Activated T-cell treated with anti-CD3 and anti-CD28 coated beads, Interleukin-2, amount 50 U/mL, for 24 hours (primary cell): ENCODE measurements at regions not wholly inside any gene's neighbourhood (a gene's known extent, or its start where the extent isn't known, plus 50 kb on each side); places are given as distances from the start of the nearest gene placed in this dataset.

Experiments
- DNase-seq: peaks from one replicate; pipeline ENCODE4 v3.0.0-alpha.2; 2020
- H3K27ac Mint-ChIP-seq: 2 replicates; pipeline ENCODE4 v1.8.0; 2020; ENCODE audit warnings: mild to moderate bottlenecking, mixed read lengths
- H3K27me3 Mint-ChIP-seq: 2 replicates; pipeline ENCODE4 v1.8.0; 2020; ENCODE audit warnings: mixed read lengths
- H3K36me3 Mint-ChIP-seq: 2 replicates; pipeline ENCODE4 v1.8.0; 2020; ENCODE audit warnings: low read depth, mixed read lengths
- H3K4me1 Mint-ChIP-seq: 2 replicates; pipeline ENCODE4 v1.8.0; 2020; ENCODE audit warnings: low read depth, mixed read lengths
- H3K4me3 Mint-ChIP-seq: 2 replicates; pipeline ENCODE4 v1.8.0; 2020; ENCODE audit warnings: mild to moderate bottlenecking, moderate library complexity, mixed read lengths
- H3K9me3 Mint-ChIP-seq: 2 replicates; pipeline ENCODE4 v1.8.0; 2020; ENCODE audit warnings: mixed read lengths

DNA sequence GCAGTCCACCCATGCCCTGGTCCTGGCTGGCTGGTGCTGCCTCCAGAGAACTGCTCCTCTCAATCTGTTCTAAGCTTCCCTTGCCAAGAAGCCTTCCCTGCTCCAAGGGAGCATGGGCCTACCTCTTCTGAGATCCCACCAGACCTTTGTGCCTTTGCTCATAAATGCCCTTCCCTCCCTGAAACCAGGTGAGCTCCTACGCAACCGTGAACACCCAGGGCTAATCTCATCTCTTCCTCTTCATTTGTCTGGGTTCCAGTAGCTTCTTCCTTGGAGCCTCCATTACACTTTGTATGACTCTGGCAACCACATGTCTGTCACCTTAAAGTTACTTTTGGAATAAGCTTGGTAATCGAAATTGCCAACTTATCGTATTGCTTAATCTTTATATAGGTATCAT is 270.6 kb downstream of the PBX3 start:
- no peaks in the 10 kb centered on the region for H3K9me3 Mint-ChIP-seq
- DNase-seq, result no peak
- H3K27me3 Mint-ChIP-seq, result peaks cover 4% of the 10 kb centered on the region
- no peaks in the 10 kb centered on the region for H3K4me1 Mint-ChIP-seq
- no peaks in the 10 kb centered on the region for H3K36me3 Mint-ChIP-seq
- H3K4me3 Mint-ChIP-seq, result no peak overlapping the region
- H3K27ac Mint-ChIP-seq, result no peak overlapping the region

DNA sequence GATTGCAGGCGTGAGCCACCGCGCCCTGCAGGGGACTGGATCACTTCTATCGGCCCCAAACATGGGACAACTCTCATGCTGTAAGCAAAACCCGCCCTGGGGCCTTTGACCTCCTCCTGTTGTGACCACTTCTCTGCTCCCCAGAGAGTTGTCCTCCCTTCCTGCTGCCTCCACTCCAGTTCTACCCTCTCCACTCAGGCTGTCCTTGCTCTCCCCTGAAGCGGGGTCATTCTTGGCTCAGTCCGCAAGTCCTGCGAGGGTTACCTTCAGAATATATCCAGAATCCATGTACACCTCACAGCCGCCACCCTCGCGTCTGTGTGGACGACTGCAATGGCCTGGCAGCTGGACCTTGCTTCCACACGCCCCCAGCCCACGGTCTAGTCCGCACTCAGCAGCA is 273.7 kb downstream of the PBX3 start:
- no peak overlapping the region for H3K4me3 Mint-ChIP-seq
- H3K27me3 Mint-ChIP-seq, result peaks cover 4% of the 10 kb centered on the region
- no peaks in the 10 kb centered on the region for H3K9me3 Mint-ChIP-seq
- no peak for DNase-seq
- H3K4me1 Mint-ChIP-seq, result no peaks in the 10 kb centered on the region
- no peak overlapping the region for H3K27ac Mint-ChIP-seq
- H3K36me3 Mint-ChIP-seq, result no peaks in the 10 kb centered on the region

DNA sequence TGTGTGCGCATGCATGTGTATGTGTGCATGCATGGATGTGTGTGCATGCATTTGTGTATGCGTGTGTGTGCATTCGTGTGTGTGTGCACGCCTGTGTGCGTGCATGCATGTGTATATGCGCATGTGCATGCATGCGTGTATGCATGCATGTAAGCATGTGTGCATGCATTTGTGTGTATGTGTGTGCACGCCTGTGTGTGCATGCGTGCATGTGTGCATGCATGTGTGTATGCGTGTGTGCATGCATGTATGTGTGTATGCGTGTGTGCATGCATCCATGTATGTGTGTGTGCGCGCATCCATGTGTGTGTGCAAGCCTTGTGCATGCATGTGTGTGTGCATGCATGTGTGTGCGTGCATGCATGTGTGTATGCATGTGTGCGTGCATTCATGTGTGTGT is 276.8 kb downstream of the PBX3 start:
- H3K27me3 Mint-ChIP-seq, result peaks cover 4% of the 10 kb centered on the region
- no peak overlapping the region for H3K27ac Mint-ChIP-seq
- no peak overlapping the region for H3K4me3 Mint-ChIP-seq
- no peak for DNase-seq
- no peaks in the 10 kb centered on the region for H3K4me1 Mint-ChIP-seq
- H3K36me3 Mint-ChIP-seq, result no peaks in the 10 kb centered on the region
- no peaks in the 10 kb centered on the region for H3K9me3 Mint-ChIP-seq

DNA sequence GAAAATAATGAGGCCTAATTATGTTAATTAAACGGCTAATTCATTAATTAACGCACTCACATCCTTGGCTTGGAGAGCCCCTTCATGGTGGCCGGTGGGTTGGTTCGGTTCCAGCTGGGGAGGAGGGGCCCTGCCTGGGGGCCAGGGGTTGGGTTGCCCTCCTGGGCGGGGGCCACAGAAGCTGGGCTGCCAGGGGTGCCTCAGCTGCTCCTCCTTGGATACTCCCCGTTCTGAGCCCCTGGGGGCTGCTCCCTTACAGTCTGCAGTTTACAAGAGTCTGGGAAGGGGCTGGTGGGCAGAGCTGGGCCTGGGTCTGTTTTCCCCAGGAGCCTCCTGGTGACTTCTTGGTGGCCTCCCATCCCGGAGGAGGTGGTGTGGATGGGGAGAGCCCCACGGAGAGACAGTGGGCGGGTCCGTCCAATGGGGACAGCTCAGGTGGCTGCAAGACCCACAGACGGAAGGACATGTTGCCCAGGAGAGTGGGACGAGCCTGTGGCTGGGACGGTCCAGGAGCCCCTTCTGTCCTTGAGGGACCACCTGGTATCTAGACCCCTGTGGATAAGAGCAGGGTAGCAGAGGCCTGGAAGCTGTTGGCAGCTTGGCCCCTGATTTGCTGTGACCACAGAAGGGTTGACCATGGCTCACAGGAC is 277.5 kb downstream of the PBX3 start:
- H3K4me1 Mint-ChIP-seq, result no peaks in the 10 kb centered on the region
- no peaks in the 10 kb centered on the region for H3K36me3 Mint-ChIP-seq

DNA sequence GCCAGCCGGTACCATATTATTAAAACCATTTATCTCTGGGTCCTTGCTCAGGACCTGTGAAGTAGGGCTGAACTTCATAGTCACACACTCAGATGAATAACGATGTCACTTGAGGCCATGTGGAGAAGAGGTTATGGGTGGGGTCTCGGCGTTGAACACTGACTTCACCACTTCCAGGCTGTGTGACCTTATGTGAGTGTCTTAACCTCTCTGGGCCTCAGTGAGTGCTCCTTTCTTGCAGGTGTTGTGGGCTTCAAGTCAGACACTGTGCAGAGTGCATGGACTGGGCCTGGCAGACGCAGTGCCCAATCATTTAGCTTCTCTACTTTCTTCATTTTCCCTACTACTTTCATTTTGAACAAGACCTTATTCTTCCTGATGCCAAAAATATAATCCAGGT is 278.8 kb downstream of the PBX3 start:
- no peak for DNase-seq
- Mint-ChIP-seq H3K27me3 (peaks cover 1% of the 10 kb centered on the region), H3K36me3 (no peaks in the 10 kb centered on the region), H3K9me3 (no peaks in the 10 kb centered on the region), H3K4me1 (no peaks in the 10 kb centered on the region), H3K4me3 (no peak overlapping the region), H3K27ac (no peak overlapping the region)

More for the DNA sequence above, 277.5 kb downstream of the PBX3 start:
- DNase-seq, result no peak
- Mint-ChIP-seq H3K27ac (no peak overlapping the region), H3K4me3 (no peak overlapping the region), H3K9me3 (no peaks in the 10 kb centered on the region), H3K27me3 (peaks cover 4% of the 10 kb centered on the region)

DNA sequence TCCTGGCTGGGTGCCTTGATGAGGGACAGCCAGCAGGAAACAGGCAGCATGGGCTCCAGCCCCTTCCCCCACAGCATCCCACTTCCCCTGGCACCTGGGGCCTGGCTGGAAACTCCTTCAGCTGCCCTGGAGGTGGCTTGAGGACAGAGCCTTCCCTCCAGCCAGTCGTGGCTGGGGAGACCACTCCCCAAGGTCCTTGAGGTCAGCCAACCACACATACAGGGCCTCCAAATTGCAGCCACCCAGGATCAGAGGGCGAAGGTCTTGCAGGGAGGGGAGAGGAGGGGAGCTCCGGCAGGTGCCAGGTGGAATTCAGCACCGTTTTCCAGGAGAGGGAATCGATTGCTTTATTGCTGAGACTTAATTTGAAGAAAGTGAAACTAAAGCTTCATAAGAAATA is 280.4 kb downstream of the PBX3 start:
- Mint-ChIP-seq H3K9me3 (no peaks in the 10 kb centered on the region), H3K4me1 (no peaks in the 10 kb centered on the region), H3K27ac (no peak overlapping the region), H3K36me3 (no peaks in the 10 kb centered on the region), H3K27me3 (peaks cover 9% of the 10 kb centered on the region), H3K4me3 (no peak overlapping the region)
- no peak for DNase-seq

DNA sequence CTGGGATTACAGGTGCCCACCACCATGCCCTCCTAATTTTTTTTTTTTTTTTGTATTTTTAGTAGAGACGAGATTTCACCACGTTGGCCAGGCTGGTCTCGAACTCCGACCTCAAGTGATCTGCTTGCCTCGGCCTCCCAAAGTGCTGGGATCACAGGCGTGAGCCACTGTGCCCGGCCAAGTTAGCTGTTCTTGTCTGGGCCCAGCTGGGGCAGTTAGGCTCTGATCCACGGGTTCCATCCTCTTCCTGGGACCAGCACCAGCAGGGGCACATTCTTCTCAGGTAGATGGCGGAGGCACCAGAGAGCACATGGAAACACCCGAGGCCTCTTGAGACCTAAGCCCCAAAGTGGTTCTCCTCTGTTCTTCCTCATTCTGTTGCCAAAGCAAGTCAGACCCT is 281.6 kb downstream of the PBX3 start:
- Mint-ChIP-seq H3K4me1 (no peaks in the 10 kb centered on the region), H3K27me3 (peaks cover 17% of the 10 kb centered on the region), H3K9me3 (no peaks in the 10 kb centered on the region), H3K36me3 (no peaks in the 10 kb centered on the region), H3K4me3 (no peak overlapping the region), H3K27ac (no peak overlapping the region)
- DNase-seq, result no peak

DNA sequence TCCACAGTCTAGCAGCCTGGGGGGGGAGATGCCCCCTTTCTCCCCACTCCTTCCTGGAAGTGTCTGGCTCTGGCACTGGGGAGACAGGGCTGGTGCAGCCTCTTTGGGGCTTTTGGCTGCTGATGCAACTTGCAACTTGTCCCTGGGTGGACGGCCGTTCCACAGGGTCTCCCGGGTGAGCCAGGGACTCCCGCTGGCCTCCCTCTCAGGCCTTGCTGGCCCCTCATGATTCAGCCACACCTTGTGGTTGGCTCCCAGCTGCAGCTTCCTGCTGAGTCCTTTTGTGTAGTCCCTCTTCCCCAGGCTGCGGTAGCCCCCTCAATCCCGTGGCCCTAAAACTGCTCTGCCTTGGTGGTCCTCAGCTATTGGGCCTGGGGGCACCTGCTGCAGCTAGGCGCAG is 283.5 kb downstream of the PBX3 start:
- no peak for DNase-seq
- Mint-ChIP-seq H3K27me3 (peaks cover 31% of the 10 kb centered on the region), H3K27ac (no peak overlapping the region), H3K4me3 (no peak overlapping the region), H3K9me3 (no peaks in the 10 kb centered on the region), H3K4me1 (no peaks in the 10 kb centered on the region), H3K36me3 (no peaks in the 10 kb centered on the region)

DNA sequence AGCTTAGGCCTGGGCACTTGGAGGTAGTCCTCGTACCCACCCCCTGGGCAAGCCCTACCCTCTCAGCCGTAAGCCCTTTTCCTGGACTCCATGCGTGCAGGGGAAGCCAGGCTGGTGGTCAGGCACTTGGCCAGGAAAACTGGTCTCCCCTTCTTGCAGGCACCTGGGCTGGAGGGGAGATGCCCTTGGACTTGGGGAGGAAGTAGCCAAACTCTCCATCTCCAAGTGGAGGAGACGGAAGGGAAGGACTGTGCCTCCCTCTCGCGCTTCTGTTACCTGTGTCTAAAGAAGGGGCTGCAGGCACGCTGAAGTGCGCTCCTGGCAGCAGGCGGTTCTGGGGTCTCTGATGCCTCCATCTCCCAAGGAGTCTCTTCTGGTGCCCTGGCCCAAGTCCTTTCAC is 283.9 kb downstream of the PBX3 start:
- no peaks in the 10 kb centered on the region for H3K4me1 Mint-ChIP-seq
- no peaks in the 10 kb centered on the region for H3K36me3 Mint-ChIP-seq
- no peak for DNase-seq
- no peak overlapping the region for H3K4me3 Mint-ChIP-seq
- no peak overlapping the region for H3K27ac Mint-ChIP-seq
- H3K9me3 Mint-ChIP-seq, result no peaks in the 10 kb centered on the region
- peaks cover 34% of the 10 kb centered on the region for H3K27me3 Mint-ChIP-seq

DNA sequence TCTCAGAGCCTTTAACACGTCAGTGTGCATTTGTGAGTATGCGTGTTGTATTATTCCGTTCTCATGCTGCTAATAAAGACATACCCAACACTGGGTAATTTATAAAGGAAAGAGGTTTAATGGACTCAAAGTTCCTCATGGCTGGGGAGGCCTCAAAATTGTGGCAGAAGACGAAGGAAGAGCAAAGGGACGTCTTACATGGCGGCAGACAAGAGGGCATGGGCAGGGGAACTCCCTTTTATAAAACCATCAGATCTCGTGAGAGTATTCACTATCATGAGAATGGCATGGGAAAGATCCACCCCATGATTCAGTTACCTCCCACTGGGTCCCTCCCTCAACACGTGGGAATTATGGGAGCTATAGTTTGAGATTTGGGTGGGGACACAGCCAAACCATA is 285.0 kb downstream of the PBX3 start:
- DNase-seq, result no peak
- no peaks in the 10 kb centered on the region for H3K4me1 Mint-ChIP-seq
- H3K9me3 Mint-ChIP-seq, result no peaks in the 10 kb centered on the region
- H3K27ac Mint-ChIP-seq, result no peak overlapping the region
- no peaks in the 10 kb centered on the region for H3K36me3 Mint-ChIP-seq
- peaks cover 42% of the 10 kb centered on the region for H3K27me3 Mint-ChIP-seq
- no peak overlapping the region for H3K4me3 Mint-ChIP-seq

DNA sequence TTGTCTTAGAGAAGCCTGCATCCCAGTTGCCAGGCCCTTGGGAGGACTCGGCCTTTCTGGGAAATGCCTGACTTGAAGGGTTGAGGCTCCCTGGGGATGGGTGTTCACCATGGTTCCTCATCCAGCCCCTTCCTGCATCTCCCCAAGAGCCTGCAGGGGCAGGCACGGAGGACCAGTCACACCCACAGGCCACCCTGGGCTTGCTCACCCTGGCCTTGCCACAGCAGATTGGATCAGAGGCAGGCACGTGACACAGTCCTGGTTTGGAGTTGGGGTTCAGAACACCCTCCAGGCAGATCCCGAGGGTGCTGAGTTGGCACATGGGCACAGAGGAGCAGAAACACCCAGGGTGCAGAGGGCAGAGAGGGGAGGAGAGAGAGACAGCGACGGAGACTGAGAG is 286.1 kb downstream of the PBX3 start:
- Mint-ChIP-seq H3K4me3 (no peak overlapping the region), H3K27me3 (peaks cover 44% of the 10 kb centered on the region), H3K27ac (no peak overlapping the region), H3K4me1 (no peaks in the 10 kb centered on the region), H3K9me3 (no peaks in the 10 kb centered on the region), H3K36me3 (no peaks in the 10 kb centered on the region)
- no peak for DNase-seq

DNA sequence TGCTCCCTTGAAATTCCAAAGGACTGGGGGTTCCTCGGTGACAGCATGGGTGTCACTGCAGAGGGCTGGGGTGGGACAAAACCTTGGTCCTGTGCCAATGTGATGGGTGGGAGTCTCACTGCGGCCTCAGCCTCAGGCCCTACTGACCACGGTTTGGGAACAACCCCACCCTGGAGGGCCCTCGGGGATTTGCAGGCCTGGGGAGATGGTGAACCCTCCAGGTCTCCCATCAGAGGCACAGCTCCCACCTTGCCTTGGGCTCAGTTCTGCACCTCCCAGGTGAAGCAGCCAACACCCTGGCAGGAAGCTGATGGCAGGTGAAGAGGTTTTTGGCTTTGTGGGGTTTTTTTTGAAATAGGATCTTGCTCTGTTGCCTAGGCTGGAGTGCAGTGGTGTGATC is 286.8 kb downstream of the PBX3 start:
- no peaks in the 10 kb centered on the region for H3K4me1 Mint-ChIP-seq
- DNase-seq, result no peak
- H3K27me3 Mint-ChIP-seq, result peaks cover 44% of the 10 kb centered on the region
- H3K27ac Mint-ChIP-seq, result no peak overlapping the region
- H3K4me3 Mint-ChIP-seq, result no peak overlapping the region
- no peaks in the 10 kb centered on the region for H3K9me3 Mint-ChIP-seq
- H3K36me3 Mint-ChIP-seq, result no peaks in the 10 kb centered on the region

DNA sequence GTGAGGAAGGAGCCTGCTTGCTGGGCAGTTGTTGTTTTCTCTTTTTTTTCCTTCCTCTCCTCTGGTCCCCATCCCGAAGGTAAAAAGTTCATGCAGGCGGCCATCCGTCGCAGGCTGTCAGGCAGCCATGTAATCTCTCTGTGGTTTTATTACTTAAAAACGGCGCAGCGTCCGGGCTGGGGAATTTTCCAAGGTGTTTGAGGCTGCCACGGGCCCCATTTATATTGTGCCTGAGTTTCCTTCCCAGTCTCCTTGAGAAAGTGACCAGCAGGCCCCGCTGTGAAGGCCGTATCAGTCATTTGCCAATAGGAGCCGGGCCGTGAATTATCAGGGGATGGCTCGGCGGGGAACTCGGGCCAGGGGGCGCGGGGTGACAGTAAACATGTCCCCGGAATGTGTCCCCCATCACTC is 289.7 kb downstream of the PBX3 start:
- peaks cover 38% of the 10 kb centered on the region for H3K27me3 Mint-ChIP-seq
- H3K4me3 Mint-ChIP-seq, result no peak overlapping the region
- DNase-seq, result no peak
- H3K4me1 Mint-ChIP-seq, result no peaks in the 10 kb centered on the region
- peaks cover 3% of the 10 kb centered on the region for H3K9me3 Mint-ChIP-seq
- H3K36me3 Mint-ChIP-seq, result no peaks in the 10 kb centered on the region
- no peak overlapping the region for H3K27ac Mint-ChIP-seq

DNA sequence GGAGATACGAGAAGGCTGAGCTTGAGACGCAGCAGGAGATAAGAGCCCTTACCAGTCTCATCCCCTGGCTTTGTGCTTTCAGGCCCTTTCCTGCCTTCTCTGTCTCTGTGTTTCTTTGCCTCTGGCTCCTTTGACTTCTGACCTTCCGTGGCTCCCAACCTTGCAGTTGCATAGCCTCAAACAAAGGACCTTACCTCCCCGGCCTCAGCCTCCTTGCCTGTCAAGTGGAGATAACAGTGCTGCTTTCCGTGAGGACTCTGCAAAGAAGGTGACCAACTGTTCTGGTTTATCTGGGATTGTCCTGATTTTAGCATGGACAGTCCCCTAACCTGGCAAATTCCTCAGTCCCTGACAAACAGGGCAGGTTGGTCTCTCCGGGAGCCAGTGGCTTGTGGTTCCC is 287.8 kb upstream of the MVB12B start:
- no peak overlapping the region for H3K4me3 Mint-ChIP-seq
- H3K27me3 Mint-ChIP-seq, result peaks cover 26% of the 10 kb centered on the region
- peaks cover 6% of the 10 kb centered on the region for H3K9me3 Mint-ChIP-seq
- no peak for DNase-seq
- no peaks in the 10 kb centered on the region for H3K4me1 Mint-ChIP-seq
- H3K27ac Mint-ChIP-seq, result no peak overlapping the region
- H3K36me3 Mint-ChIP-seq, result no peaks in the 10 kb centered on the region

DNA sequence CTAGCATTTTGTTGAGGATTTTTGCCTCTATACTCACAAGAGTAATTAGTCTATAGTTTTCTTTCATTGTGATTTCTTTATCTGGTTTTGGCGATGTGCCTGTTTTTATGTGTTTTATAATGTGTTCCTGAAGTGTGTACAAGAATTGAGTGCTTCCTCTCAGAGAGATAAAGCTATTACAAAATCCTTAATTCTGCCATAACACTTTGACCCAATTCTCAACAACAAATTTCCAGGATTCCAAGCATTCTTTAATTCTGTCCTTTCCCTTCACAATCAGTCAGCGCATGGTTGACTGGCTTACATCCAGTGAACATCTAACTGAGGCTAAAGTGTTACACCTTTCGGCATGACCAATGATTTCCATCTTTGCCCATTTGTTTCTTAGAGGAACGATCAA is 282.9 kb upstream of the MVB12B start:
- Mint-ChIP-seq H3K9me3 (peaks cover 11% of the 10 kb centered on the region), H3K4me3 (no peak overlapping the region), H3K27me3 (peaks cover 19% of the 10 kb centered on the region), H3K27ac (no peak overlapping the region), H3K4me1 (no peaks in the 10 kb centered on the region), H3K36me3 (no peaks in the 10 kb centered on the region)
- DNase-seq, result no peak

DNA sequence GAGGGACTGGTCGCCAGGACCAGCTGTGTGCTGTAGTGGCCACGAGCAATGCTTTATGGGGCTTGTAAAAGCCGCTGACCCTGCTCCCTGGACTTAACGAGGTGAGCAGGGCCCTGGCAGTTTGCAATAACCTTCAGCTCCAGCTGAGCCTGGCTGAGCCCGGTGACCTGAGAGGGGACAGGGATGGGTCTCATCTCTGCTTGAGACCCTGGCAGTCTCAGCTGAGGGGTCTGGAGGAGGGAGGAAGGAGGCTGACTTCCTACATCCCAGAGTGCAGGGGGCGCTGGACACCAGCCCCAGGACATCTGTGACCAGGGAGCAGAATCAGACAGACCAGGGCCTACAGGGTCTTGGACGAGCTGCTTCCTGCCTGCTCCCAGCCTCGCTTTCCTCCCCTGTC is 277.5 kb upstream of the MVB12B start:
- DNase-seq, result no peak
- Mint-ChIP-seq H3K27ac (no peak overlapping the region), H3K4me3 (no peak overlapping the region), H3K27me3 (peaks cover 44% of the 10 kb centered on the region), H3K4me1 (no peaks in the 10 kb centered on the region), H3K36me3 (no peaks in the 10 kb centered on the region), H3K9me3 (peaks cover 6% of the 10 kb centered on the region)
